ENCODE measurements at regions not wholly inside any gene's neighbourhood (a gene's known extent, or its start where the extent isn't known, plus 50 kb on each side); places are given as distances from the start of the nearest gene placed in this dataset.
"Not testable (repeated sequence)": the region's sequence is repeated elsewhere in the genome, so short reads cannot be mapped to it uniquely, and the experiment has no call there.

GRCh38 chr16:79998143-79998542 is 397.6 kb upstream of the MAF start:
- DNase-seq, result no peak

GRCh38 chr16:79997257-79997656 is 396.7 kb upstream of the MAF start:
- DNase-seq, result no peak

DNA sequence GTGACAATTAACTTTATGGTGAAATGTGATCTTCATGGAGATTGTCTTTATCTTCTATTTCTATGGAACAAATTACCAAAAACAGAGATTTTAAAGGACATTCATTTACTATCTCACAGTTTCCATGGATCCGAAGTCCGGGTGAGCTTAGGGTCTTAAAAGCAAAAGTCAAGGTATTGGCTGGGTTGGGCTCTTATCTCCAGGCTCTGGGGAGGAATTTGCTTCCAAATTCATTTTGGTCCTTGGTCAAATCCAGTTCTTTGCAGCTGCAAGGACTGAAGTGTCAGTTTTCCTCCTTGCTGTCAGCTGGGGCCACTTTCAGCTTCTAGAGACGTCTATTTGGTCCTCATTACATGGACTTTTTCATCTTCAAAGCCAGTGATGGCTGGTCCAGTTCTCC is 395.8 kb upstream of the MAF start:
- no peak for DNase-seq

GRCh38 chr16:79995315-79995714 is 394.8 kb upstream of the MAF start:
- no peak for DNase-seq

- no peak for DNase-seq
These were observed 393.9 kb upstream of the MAF start for GRCh38 chr16:79994418-79994817.

- DNase-seq, result no peak
These were observed 393.2 kb upstream of the MAF start for GRCh38 chr16:79993629-79994209.

- no peak for DNase-seq
These were observed 391.4 kb upstream of the MAF start for GRCh38 chr16:79991969-79992368.

GRCh38 chr16:79988721-79989220 is 388.2 kb upstream of the MAF start:
- no peak for DNase-seq

GRCh38 chr16:79988089-79988488 is 387.6 kb upstream of the MAF start:
- DNase-seq, result no peak

DNA sequence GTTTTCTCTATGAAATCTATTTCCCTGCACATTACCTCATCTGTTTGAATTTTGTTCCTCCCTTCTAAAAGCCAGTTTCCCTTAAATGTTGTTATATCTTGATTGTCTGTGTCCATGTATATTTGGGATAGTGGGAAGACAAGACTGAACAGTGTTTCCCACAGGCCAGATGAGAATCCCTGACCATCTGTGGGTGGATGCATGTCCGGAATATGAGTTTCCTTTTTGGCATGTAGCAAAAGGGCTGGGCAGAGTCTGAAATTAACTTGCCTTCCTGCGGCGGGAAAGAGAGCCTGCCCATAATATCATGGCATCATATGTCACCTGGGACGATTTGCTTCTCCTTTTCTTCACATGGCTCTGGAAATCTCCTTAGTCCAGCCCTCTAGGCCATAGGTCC is 385.8 kb upstream of the MAF start:
- DNase-seq, result no peak

- DNase-seq, result no peak
These were observed 385.1 kb upstream of the MAF start for GRCh38 chr16:79985606-79986005.

DNA sequence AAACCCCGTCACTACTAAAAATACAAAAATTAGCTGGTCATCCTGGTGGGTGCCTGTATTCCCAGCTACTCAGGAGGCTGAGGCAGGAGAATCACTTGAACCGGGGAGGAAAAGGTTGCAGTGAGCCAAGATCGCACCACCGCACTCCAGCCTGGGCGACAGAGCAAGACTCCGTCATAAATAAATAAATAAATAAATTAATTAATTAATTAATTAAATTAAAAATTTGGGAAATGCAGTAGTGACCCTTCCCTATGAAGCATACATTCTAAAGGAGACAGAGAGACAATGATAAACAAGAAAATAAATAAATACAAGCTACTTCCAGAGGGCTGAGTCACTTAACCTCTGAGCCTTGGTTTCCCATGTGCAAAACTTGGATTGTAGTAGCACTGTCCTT is 383.6 kb upstream of the MAF start:
- DNase-seq, result not testable (repeated sequence)

GRCh38 chr16:79982862-79983261 is 382.3 kb upstream of the MAF start:
- no peak for DNase-seq

DNA sequence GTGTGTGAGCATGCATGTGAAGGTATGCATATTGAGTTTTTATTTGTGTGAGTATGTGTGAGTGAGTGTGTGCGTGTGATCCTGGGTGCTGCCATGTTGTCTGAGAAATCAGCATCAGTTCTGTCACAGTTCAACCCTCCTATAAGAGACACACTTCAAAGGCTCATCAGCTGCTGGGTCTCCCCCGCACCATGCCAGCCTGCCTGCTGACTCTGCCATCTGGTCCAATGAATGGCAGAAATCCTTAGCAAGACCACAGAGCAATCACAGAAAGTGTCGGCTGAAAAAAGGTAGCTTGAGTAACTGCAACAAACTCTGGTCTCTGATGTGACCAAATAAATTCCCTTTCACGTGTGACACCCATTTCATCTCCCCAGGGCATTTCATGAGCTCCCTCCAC is 381.8 kb upstream of the MAF start:
- DNase-seq, result no peak

DNA sequence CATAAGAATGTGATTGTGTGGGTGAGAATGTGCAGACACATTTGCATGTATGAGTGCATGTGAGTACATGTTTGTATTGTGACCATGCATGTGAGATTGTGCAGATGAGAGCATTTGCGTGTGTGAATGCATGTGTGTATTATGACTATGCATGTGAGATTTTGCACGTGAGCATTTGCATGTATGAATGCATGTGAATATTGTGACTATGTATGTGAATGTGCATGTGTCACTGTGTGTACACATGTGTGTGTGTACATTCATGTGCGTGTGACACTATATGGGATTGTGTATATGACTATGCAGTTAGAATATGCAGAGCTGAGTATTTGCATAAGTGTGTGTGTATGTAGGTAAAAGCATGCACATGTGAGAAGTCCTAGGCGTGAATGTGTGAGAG is 381.3 kb upstream of the MAF start:
- DNase-seq, result no peak

DNA sequence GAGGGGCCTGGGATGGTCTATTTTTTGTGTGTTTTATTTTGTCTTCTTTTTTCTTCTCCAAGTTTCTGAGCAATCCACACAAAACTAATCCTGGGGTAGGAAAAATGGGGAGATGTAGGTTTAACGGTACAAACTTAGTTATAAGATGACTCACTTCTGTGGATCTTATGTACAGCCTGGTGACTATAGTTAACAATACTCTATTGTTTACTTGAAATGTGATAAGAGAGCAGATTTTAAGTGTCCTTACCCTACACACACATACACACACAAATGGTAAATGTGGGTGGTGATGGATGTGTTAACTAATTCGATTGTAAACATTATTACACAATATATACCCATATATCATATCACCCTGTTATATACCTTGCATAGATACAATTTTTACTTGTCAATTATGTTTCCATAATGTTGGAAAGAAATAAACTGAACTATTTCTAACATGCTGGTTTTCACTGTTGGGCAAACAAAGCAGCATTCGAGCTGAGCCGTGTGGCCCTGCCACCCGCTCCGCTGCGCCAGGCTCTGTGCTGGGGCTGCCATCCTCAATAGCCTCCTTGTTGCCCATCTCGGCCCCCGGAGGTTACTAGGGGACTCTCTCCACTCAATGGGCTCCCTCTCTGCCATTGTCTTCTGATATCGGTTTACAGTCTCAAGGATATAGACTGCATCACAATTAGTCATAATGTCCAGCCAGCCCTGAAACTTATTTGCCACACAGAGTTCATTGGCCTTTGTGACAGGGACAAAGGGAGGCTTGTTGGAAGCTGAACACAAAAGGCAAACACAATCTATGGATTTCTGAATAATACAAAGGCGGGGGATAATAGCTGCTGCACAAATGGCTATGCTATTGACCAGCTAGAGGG is 380.3 kb upstream of the MAF start:
- DNase-seq, result no peak

DNA sequence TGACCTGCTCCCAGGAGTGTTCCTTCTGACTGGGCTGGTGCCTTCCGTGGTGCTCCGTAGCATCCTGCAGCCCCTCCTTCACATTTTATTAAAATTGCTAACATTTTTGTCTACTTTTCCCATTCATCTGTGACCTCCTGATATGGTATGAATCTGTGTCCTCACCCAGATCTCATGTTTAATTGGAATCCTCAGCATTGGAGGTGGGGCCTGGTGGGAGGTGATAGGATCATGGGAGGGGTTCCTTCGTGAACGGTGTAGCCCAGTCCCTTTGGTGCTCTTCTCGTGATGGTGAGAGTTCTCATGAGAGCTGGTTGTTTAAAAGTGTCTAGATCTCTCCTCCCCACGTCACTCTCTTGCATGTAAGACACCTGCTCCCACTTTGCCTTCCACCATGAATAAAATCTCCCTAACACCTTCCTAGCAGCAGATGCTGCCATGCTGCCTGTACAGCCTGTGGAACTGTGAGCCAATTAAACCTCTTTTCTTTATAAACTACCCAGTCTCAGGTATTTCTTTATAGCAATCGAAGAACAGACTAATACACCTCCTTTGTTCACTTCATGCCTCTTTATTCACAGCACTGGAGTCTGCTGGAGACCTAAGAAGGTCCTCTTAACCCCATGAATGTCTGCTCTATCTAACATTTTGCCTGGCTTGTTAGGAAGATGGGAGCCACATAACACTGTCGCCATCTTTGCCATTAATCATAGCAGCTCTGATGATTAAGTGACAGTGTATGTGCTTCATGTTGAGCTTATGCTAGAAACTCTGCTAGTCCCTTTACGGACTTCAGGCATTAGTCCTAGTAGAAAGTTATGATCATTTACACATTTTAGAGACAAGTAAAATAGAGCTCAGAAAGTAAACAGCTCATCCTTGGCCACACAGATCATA is 377.7 kb upstream of the MAF start:
- no peak for DNase-seq

DNA sequence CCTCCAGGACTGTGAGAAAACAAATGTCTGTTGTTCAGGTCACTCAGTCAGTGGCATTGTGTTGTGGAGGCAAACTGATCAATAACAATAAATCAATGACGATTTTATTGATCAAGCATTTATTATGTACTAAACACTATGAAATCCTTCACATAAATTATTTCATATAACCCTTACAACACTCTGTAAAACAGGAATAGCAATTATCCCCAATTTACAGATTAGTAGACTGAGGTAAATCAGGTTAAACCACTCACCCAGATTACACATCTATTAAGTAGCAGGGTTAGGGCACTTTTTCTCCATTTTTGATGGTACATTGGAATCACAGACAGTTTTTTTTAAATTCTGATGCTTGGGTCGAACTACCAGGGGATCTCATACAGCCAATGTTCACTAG is 372.8 kb upstream of the MAF start:
- DNase-seq, result no peak

- DNase-seq, result no peak
These were observed 371.6 kb upstream of the MAF start for GRCh38 chr16:79972053-79972704.

DNA sequence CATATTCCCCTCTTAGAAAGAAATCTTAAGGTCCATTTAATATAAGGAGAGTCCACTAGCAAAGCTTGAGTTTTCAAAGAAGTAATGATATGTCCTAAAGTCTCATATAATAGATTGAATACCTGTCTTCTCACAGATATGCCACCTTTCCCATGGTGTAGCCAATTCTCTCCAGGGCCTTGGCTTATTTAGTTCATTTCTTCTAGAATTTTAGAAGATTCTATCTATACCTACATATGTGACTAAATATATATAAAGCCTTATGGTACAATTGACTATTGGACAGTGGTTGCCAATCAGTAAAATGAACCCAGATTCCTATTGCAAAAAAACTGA is 370.7 kb upstream of the MAF start:
- DNase-seq, result no peak

DNA sequence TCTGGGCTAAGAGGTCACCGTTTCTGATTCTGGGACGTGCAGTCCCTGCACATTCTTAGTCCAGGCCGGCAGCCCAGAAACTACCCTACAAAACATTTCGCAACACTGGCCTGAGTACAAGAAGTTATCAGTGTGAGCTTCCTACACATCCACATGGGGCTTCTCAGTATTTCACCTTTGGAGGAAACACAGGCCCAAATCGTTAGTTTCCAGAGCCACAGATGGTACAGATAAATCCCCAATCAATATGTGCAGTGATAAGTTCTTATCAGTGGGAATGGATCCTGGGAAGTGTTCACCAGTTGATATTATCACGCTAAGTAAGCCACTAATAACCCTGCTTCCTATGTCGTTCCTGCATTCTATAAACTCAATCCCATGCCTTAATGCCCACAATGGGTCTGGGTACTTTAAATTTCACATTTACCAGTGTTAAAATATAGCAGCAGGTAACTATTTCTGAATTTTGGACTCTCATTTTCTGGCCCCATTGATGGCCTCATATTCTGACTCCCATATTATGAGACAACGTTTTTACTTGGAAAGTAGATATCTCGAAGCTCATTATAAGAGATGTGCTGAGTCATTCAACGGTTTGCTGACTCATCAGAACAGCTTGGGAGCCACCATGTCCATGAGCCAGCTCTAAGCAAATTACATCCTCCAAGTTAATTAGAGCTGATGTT is 370.2 kb upstream of the MAF start:
- DNase-seq, result no peak

DNA sequence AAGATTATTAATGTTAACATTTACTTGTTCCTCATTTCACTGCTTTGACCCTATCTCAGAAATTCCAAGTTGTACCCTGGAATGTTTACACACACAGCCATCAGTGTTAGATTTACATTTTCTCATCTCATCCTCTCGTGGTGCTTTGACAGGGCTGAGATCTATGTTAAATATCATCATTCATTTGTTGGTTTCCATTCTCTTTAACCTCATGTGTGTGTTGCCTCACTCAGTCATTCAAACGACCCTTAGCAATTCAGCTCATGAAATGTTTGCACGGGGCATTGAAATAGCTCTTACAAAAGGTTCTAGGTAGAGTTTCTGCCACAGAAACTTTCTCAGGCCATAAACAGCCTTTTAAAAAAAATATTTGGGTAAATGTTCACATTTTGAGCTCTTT is 369.6 kb upstream of the MAF start:
- DNase-seq, result no peak

- DNase-seq, result no peak
These were observed 368.9 kb upstream of the MAF start for GRCh38 chr16:79969458-79969857.
